OCI-LY1 (cell line): ENCODE measurements at regions not wholly inside any gene's neighbourhood (a gene's known extent, or its start where the extent isn't known, plus 50 kb on each side); places are given as distances from the start of the nearest gene placed in this dataset.

ENCODE experiments used
- H2AFZ ChIP-seq: fragments of 200-600 bp; sonication (generic), shearing (Covaris generic); 2 replicates; pipeline ENCODE4 v1.6.0; 2014; ENCODE audit warnings: antibody characterized with exemption, mild to moderate bottlenecking, low read length
- H3F3A ChIP-seq: fragments of 200-600 bp; sonication (generic), shearing (Covaris generic); 2 replicates; pipeline ENCODE4 v1.6.0; 2014; ENCODE audit warnings: mild to moderate bottlenecking, antibody characterized with exemption, low read length, moderate library complexity; ENCODE audit not compliant: insufficient read depth
- H3K27ac ChIP-seq: fragments of 200-600 bp; sonication (generic); 2 replicates; pipeline ENCODE4 v1.5.1; 2014; ENCODE audit warnings: low read length, mixed run types, mild to moderate bottlenecking, low read depth; ENCODE audit not compliant: poor library complexity, severe bottlenecking
- H3K27me3 ChIP-seq: fragments of 200-600 bp; sonication (generic); 2 replicates; pipeline ENCODE4 v1.6.0; 2014; ENCODE audit warnings: antibody characterized with exemption, mild to moderate bottlenecking, low read length, moderate library complexity; ENCODE audit not compliant: insufficient read depth
- H3K36me3 ChIP-seq: fragments of 200-600 bp; sonication (generic); 2 replicates; pipeline ENCODE4 v1.6.1; 2014; ENCODE audit warnings: mild to moderate bottlenecking, antibody characterized with exemption, low read length, moderate library complexity, mixed read lengths; ENCODE audit not compliant: insufficient read depth
- H3K4me1 ChIP-seq: fragments of 200-600 bp; sonication (generic); 2 replicates; pipeline ENCODE4 v1.5.1; 2014; ENCODE audit warnings: mild to moderate bottlenecking, low read length, moderate library complexity; ENCODE audit not compliant: insufficient read depth, severe bottlenecking
- H3K4me2 ChIP-seq: fragments of 200-600 bp; sonication (generic), shearing (Covaris generic); 2 replicates; pipeline ENCODE4 v1.6.1; 2014; ENCODE audit warnings: low read length
- H3K4me3 ChIP-seq: fragments of 200-600 bp; sonication (generic); 2 replicates; pipeline ENCODE4 v1.5.1; 2014; ENCODE audit warnings: low read length, low read depth, mild to moderate bottlenecking, mixed read lengths; ENCODE audit not compliant: poor library complexity, severe bottlenecking
- H3K79me2 ChIP-seq: fragments of 200-600 bp; shearing (Covaris generic); 2 replicates; pipeline ENCODE4 v1.6.1; 2016; ENCODE audit warnings: mixed run types, low read length, mixed read lengths; ENCODE audit not compliant: insufficient read depth
- H3K9ac ChIP-seq: fragments of 200-600 bp; sonication (generic), shearing (Covaris generic); 2 replicates; pipeline ENCODE4 v1.6.1; 2014; ENCODE audit warnings: mild to moderate bottlenecking, low read length, mixed read lengths
- H3K9me2 ChIP-seq: fragments of 200-600 bp; sonication (generic), shearing (Covaris generic); 2 replicates; pipeline ENCODE4 v1.6.1; 2014; ENCODE audit warnings: low read depth, mild to moderate bottlenecking, low read length, mixed read lengths
- H3K9me3 ChIP-seq: fragments of 200-600 bp; shearing (Covaris generic); 2 replicates; pipeline ENCODE4 v1.6.1; 2014; ENCODE audit warnings: low read length, mixed read lengths
- H4K20me1 ChIP-seq: fragments of 200-600 bp; sonication (generic), shearing (Covaris generic); 2 replicates; pipeline ENCODE4 v1.6.0; 2016; ENCODE audit warnings: mild to moderate bottlenecking, low read length; ENCODE audit not compliant: insufficient read depth
- EZH2 ChIP-seq: fragments of 200-600 bp; sonication (generic), shearing (Covaris generic); IDR thresholded peaks from 2 replicates; pipeline ENCODE4 v1.8.0; 2017; ENCODE audit warnings: borderline replicate concordance, mixed run types, mild to moderate bottlenecking, antibody characterized with exemption, low read length, moderate library complexity, mixed read lengths
- TF ChIP-seq, protein P1 (sequence below): fragments of 200-600 bp; sonication (generic), shearing (Covaris generic); IDR thresholded peaks from 2 replicates; pipeline ENCODE4 v1.5.1; 2017; ENCODE audit warnings: mild to moderate bottlenecking, antibody characterized with exemption, low read length, moderate library complexity, mixed read lengths

DNA sequence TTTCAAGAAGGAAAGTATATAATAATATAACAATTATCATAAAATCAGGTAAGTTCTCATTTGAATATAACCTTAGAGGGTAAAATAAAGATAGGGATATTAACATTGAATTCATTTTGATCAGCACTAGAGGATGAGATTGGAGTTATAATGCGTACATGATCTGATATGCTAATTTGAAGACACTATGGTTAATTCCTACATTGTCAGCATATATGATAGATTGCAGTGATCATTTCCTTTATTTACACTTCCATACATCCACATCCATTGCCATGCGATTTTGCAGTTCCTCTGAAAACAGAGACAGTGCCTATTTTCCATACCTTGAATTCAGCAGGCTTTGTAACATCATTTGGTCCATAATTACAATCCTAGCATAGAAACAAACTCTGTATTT lies 519.2 kb downstream of the CCDC85A start:
- H3F3A ChIP-seq, result no peaks in the 10 kb centered on the region
- no peak overlapping the region for H3K27ac ChIP-seq
- TF ChIP-seq, protein P1, sequence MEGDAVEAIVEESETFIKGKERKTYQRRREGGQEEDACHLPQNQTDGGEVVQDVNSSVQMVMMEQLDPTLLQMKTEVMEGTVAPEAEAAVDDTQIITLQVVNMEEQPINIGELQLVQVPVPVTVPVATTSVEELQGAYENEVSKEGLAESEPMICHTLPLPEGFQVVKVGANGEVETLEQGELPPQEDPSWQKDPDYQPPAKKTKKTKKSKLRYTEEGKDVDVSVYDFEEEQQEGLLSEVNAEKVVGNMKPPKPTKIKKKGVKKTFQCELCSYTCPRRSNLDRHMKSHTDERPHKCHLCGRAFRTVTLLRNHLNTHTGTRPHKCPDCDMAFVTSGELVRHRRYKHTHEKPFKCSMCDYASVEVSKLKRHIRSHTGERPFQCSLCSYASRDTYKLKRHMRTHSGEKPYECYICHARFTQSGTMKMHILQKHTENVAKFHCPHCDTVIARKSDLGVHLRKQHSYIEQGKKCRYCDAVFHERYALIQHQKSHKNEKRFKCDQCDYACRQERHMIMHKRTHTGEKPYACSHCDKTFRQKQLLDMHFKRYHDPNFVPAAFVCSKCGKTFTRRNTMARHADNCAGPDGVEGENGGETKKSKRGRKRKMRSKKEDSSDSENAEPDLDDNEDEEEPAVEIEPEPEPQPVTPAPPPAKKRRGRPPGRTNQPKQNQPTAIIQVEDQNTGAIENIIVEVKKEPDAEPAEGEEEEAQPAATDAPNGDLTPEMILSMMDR, result no peak
- TF ChIP-seq EZH2, result no peak

DNA sequence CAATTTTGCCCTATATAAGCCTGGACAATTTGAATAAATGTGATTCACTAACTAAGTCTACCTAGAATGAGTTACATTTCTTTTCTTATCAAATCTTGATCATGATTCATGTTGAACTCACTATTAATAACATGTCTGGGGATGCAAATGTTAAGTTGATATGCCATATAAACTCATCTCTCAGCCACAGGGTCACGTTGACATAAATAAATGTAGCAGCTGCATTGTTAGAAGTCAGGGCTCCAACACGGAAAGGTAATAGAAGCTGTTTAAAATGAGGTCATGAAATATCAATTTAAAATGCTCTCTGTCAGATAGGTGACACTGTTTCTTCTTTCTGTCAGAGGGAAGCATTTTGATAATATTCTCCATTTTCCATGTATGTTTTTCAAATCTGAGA lies 521.9 kb downstream of the CCDC85A start:
- TF ChIP-seq EZH2, result no peak
- TF ChIP-seq, protein P1, result no peak
- Histone ChIP-seq H3K79me2 (no peaks in the 10 kb centered on the region), H2AFZ (no peak overlapping the region), H3K4me2 (no peak overlapping the region), H3K4me3 (no peak overlapping the region), H3K9me3 (no peaks in the 10 kb centered on the region), H3K9ac (no peak overlapping the region), H3F3A (no peaks in the 10 kb centered on the region), H3K9me2 (no peaks in the 10 kb centered on the region), H3K36me3 (no peaks in the 10 kb centered on the region), H4K20me1 (no peaks in the 10 kb centered on the region), H3K4me1 (no peaks in the 10 kb centered on the region), H3K27ac (no peak overlapping the region), H3K27me3 (no peaks in the 10 kb centered on the region)

More for the DNA sequence above, 519.2 kb downstream of the CCDC85A start:
- H3K4me3 ChIP-seq, result no peak overlapping the region
- H3K27me3 ChIP-seq, result no peaks in the 10 kb centered on the region
- H3K9me3 ChIP-seq, result no peaks in the 10 kb centered on the region
- no peak overlapping the region for H3K9ac ChIP-seq
- no peaks in the 10 kb centered on the region for H3K9me2 ChIP-seq
- H3K4me2 ChIP-seq, result no peak overlapping the region
- no peaks in the 10 kb centered on the region for H3K4me1 ChIP-seq
- H4K20me1 ChIP-seq, result no peaks in the 10 kb centered on the region
- no peaks in the 10 kb centered on the region for H3K36me3 ChIP-seq
- H2AFZ ChIP-seq, result no peak overlapping the region
- H3K79me2 ChIP-seq, result no peaks in the 10 kb centered on the region

DNA sequence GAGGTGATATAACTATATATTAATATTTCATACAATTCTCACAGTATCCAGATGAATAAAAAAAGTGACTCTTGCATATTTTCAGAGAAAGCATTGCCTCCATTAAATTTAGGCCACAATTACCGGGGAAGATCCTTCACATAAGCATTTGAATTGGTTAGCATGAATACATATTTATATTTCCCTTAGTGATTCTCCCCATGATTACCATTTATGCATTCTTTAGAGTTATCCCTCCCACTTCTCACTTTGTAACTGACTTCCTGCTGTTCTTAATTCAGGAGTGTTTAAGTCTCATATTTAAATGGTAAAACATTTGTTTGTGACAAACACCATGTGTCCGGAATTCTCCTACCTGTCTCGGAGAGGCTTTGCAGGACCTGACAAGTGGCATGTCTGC lies 523.4 kb downstream of the CCDC85A start:
- Histone ChIP-seq H3K4me3 (no peak overlapping the region), H3K79me2 (no peaks in the 10 kb centered on the region), H3K4me2 (no peak overlapping the region), H3F3A (no peaks in the 10 kb centered on the region), H2AFZ (no peak overlapping the region), H3K9ac (no peak overlapping the region), H3K4me1 (no peaks in the 10 kb centered on the region), H3K9me2 (no peaks in the 10 kb centered on the region), H3K9me3 (no peaks in the 10 kb centered on the region), H3K27ac (no peak overlapping the region), H4K20me1 (no peaks in the 10 kb centered on the region), H3K27me3 (no peaks in the 10 kb centered on the region), H3K36me3 (no peaks in the 10 kb centered on the region)
- TF ChIP-seq, protein P1, result no peak
- no peak for TF ChIP-seq EZH2
